Tibial nerve (tissue), 4 donors: ENCODE measurements at regions not wholly inside any gene's neighbourhood (a gene's known extent, or its start where the extent isn't known, plus 50 kb on each side); places are given as distances from the start of the nearest gene placed in this dataset.

Source experiments
- CTCF ChIP-seq, 5 experiments: fragments of 200-600 bp in 3 of 5; fragments of 450-650 bp in 2 of 5; sonication (generic) in 3 of 5; IDR thresholded peaks; one replicate each; pipeline ENCODE4 v1.5.1; 2016 to 2019; ENCODE audit warnings: antibody characterized with exemption in 5 of 5, mild to moderate bottlenecking in 3 of 5, moderate library complexity in 2 of 5
- EP300 ChIP-seq, 2 donors: sonication (generic); formaldehyde crosslinking; IDR thresholded peaks; one replicate each; pipeline ENCODE4 v1.6.1; 2017; ENCODE audit warnings: antibody characterized with exemption in 2 of 2, mild to moderate bottlenecking in 1 of 2
- POLR2A ChIP-seq, 2 donors: fragments of 450-650 bp; IDR thresholded peaks; one replicate each; pipeline ENCODE4 v1.6.1; 2017; ENCODE audit warnings: antibody characterized with exemption in 2 of 2, mild to moderate bottlenecking in 2 of 2, moderate library complexity in 2 of 2

GRCh38 chr5:106368021-106368420 lies 1302.7 kb downstream of the EFNA5 start:
- TF ChIP-seq CTCF (IDR thresholded peaks at IDR 0.05) (no peak), POLR2A (IDR thresholded peaks at IDR 0.05) (no peak), EP300 (IDR thresholded peaks at IDR 0.05) (no peak)
